Renal cortex interstitium (tissue), 11 donors: ENCODE measurements at regions not wholly inside any gene's neighbourhood (a gene's known extent, or its start where the extent isn't known, plus 50 kb on each side); places are given as distances from the start of the nearest gene placed in this dataset.

Experiments used
- DNase-seq, 11 donors: peaks; one replicate each; pipeline ENCODE4 v3.0.0-alpha.2; 2013; ENCODE audit warnings: low read depth in 9 of 11, low spot score in 4 of 11; ENCODE audit errors: extremely low read depth in 1 of 11

DNA sequence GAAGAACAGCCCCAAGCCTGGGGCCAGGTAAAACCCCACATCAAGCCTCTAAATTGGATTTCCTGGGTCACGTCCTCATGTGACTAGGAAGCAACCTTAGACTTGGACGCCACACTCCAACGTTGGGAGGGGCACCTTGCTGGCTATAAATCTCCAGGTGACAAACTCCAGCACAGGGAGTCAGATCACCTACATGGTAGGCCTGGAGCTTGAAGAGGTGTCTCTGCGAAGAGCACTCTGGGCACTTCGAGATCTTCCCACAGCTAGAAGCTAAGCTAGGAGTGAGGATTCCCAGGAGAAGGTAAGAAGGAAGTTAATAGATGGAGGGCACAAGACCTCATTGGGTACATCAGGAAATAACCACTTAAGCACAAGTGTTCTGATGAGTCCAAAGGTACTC is 77.1 kb upstream of the GNAZ start:
- DNase-seq: peak in 1 of 11 donors; percentile 5

DNA sequence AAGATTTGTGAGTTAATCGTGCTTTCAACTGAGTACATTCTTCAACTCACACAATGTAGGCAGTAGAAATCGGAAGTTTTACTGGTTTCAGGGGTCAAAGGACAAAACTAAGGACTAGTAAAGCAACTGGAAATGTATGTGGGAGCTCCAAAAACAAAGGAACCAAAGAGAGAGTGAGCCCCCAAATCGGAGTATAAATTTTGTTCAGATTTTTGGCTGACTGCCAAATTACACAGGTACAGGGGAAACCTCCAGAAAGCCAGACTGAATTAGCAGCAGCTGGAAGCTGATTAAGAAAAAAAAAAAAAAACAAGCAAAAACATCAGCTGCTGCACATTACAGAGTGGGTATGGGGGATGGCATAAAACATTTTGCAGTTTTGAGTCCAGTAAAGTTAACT is 75.2 kb upstream of the GNAZ start:
- peak in 7 of 11 donors; percentile 7 to 23 (median 10) for DNase-seq

GRCh38 chr22:22996511-22997261 is 73.6 kb upstream of the GNAZ start:
- DNase-seq: no peak

DNA sequence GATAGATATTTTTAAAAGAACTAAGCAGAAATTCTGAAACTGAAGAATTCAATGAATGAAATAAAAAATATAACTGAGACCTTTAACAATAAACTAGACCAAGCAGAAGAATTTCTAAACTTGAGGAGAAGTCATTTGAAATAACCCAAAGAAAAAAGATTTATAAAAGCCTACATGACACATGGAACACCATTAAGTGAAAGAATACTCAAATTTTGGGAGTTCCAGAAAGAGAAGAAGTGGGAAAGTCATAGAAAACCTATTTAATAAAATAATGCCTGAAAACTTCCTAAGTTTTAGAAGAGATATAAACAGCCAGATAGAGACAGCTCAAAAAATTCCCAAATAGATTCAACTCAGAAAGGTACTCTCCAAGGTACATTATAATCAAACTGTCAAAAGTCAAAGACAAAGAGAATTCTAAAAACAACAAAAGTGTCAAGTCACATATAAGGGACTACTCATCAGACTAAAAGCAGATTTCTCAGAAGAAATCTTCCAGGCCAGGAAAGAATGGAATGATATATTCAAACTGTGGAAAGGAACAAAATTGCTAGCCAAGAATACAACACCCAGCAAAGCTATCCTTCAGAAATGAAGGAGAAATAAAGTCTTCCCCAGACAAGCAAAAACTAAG is 72.9 kb upstream of the GNAZ start:
- DNase-seq: no peak

DNA sequence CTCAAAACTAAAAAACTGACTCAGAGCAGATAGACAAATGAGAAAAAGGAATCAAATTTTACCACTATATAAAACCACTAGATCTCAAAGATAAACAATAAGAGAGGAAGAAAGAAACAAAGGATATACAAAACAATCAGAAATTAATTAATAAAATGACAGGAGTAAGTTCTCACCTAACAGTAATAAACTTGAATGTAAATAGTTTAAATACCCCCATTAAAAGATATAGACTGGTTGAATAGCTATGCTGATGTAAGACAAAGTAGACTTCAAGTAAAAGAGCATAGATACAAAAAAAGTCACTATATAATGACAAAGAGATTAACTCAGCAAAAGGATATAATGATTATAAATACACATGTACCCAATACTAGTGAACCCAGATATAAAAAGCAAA is 72.3 kb upstream of the GNAZ start:
- DNase-seq: no peak

GRCh38 chr22:22999523-22999922 is 70.8 kb upstream of the GNAZ start:
- no peak for DNase-seq

DNA sequence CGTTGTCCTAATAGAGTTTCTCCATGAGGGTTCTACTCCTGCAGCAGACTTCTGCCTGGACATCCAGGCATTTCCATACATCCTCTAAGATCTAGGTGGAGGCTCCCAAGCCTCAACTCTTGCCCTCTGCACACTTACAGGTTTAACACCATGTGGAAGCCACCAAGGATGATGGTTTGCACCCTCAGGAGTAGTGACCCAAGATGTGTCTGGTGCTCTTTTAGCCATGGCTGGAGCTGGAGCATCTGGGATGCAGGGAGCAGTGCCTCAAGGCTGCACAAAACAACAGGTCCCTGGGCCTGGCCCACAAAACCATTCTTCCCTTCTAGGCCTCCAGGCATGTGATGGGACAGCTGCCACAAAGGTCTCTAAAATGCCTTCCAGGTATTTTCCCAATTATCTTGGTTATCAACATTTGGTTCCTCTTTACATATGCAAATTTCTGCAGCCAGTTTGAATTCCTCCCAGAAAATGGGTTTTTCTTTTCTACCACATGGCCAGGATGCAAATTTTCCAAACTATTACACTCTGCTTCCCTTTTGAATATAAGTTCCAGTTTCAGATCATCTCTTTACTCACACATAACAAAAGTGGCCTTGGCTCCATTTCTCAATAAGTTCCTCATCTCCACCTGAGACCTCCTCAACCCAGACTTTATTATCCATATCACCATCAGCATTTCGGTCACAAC is 69.5 kb upstream of the GNAZ start:
- no peak for DNase-seq

- DNase-seq: no peak
Observed at GRCh38 chr22:23001463-23001862, 68.9 kb upstream of the GNAZ start.

- DNase-seq: no peak
Observed at GRCh38 chr22:23002612-23003180, 67.6 kb upstream of the GNAZ start.

GRCh38 chr22:23007823-23008222 is 62.5 kb upstream of the GNAZ start:
- no peak for DNase-seq

DNA sequence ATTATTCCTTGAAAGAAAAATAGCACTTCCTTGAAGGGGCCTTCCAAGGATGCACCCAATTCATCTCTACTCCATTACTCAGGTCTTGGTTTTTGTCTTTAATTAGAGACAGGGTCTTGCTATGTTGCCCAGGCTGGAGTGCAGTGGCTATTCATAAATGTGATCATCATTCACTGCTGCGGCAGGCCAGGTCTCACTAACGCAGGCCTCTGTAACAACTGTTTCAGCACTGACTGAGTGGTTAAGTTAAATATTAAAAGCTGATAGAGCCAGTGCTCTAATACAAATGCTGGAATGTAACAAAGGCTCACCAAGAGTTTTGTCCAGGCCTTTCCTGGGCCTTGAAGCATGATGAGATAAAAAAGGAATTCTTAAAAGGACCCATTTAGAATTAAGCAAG is 61.4 kb upstream of the GNAZ start:
- no peak for DNase-seq
